ENCODE measurements at regions not wholly inside any gene's neighbourhood (a gene's known extent, or its start where the extent isn't known, plus 50 kb on each side); places are given as distances from the start of the nearest gene placed in this dataset.

- DNase-seq (ENCODE audit: low spot score in 2 of 2) (no peak), ATAC-seq (no peak)
- H3K36me3 Mint-ChIP-seq: no peaks in the 10 kb centered on the region
- no peaks in the 10 kb centered on the region for H3K4me1 Mint-ChIP-seq
- no peaks in the 10 kb centered on the region for H3K9me3 Mint-ChIP-seq
- H3K27ac Mint-ChIP-seq: no peak overlapping the region
- no peak overlapping the region for H3K4me3 Mint-ChIP-seq
These were observed 61.7 kb upstream of the MDFIC start for GRCh38 chr7:114860206-114860605.

- Mint-ChIP-seq H3K4me1 (peaks cover 8% of the 10 kb centered on the region), H3K36me3 (no peaks in the 10 kb centered on the region), H3K4me3 (no peak overlapping the region), H3K27ac (no peak overlapping the region), H3K9me3 (no peaks in the 10 kb centered on the region)
- ATAC-seq (no peak), DNase-seq (ENCODE audit: low spot score in 2 of 2) (no peak)
These were observed 59.5 kb upstream of the MDFIC start for GRCh38 chr7:114862406-114862805.

GRCh38 chr7:114864278-114864677 is 57.6 kb upstream of the MDFIC start:
- Mint-ChIP-seq H3K36me3 (no peaks in the 10 kb centered on the region), H3K4me3 (no peak overlapping the region), H3K27ac (no peak overlapping the region), H3K4me1 (peaks cover 9% of the 10 kb centered on the region), H3K9me3 (no peaks in the 10 kb centered on the region)
- ATAC-seq (no peak), DNase-seq (ENCODE audit: low spot score in 2 of 2) (no peak)

- Mint-ChIP-seq H3K27ac (no peak overlapping the region), H3K4me3 (no peak overlapping the region), H3K4me1 (peaks cover 9% of the 10 kb centered on the region), H3K9me3 (no peaks in the 10 kb centered on the region), H3K36me3 (no peaks in the 10 kb centered on the region)
- DNase-seq (ENCODE audit: low spot score in 2 of 2): peak; percentile 34 to 65
- ATAC-seq: peak; percentile 85
These were observed 56.3 kb upstream of the MDFIC start for GRCh38 chr7:114865564-114865963.
